GM18505 (cell line): ENCODE measurements at regions not wholly inside any gene's neighbourhood (a gene's known extent, or its start where the extent isn't known, plus 50 kb on each side); places are given as distances from the start of the nearest gene placed in this dataset.

Experiments
- ATAC-seq: cut with Tn5 transposase; IDR thresholded peaks from one replicate; pipeline ENCODE4 v1.9.1; 2021; ENCODE audit not compliant: unreplicated experiment
- POLR2A ChIP-seq: IDR thresholded peaks from 4 replicates; pipeline ENCODE4 v1.6.1; 2011; ENCODE audit warnings: borderline replicate concordance; ENCODE audit not compliant: insufficient read depth, insufficient read length; ENCODE audit errors: extremely low read depth

DNA sequence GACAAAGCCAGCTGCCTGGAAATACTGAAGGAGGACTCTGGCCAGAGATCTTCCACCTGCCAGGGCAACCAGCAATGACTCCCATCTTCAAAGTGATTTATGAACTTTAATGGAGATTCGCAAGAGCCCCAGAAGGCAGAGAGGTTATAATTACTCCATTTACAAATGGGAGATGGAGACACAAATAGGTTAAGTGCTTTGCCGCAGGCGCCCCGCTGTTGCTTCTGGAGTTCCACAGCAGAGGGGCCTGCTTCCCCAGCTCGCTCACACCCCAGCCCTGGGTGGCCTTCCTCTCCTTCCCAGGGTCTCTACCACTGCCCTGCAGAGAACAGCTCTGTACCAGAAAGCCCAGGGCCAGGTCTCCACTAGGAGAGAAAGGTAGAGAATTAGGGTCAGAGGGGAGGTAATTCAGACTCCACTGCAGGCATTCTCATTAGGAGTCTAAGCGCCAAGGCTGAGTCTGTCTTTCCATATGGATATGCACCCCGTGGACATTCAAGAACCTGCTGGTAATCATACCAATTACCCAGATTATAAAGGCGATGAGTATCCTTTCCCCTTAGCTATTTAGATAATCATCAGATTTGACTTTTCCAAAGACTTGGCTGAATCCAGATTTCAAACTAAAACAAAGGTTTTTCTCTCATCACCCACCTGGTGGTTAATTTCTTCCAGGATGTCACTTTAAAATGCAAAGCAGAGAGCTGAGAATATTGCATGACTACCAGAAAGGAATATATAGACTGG lies 157.6 kb upstream of the TUT7 start:
- TF ChIP-seq POLR2A: no peak
- no peak for ATAC-seq

DNA sequence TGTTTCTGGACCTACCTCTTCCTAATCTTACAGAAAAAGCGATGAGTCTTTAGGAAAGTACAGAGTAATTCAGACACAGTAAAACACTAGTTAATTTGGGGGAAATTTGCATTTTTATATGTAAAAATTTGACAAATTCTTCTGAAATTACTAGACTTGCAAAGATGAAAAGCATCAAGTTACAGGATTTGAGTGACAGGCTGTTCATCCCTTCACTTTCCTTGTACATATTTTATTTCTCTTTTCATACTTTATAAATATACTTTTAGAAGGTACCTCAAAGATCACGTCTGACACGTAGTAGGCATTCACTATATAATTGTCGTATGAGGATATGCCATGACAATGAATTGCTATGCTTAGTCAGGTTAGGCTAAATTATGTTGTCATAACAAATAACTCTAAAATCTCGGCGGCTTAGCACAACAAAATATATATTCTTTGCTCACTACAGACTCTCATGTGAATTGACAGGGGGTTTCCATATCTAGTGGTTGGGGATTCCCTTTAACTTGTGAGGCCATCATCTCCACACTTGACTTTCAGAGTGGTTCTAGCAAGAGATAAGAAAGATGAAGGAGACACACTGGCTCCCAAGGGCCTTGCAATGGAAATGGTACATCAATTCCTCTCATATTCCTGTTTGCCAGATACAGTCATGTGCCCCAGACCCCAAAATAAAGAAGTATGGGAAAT lies 154.1 kb upstream of the TUT7 start:
- ATAC-seq: no peak
- no peak for TF ChIP-seq POLR2A

GRCh38 chr9:86507212-86507630 lies 153.0 kb upstream of the TUT7 start:
- TF ChIP-seq POLR2A: no peak
- no peak for ATAC-seq

GRCh38 chr9:86503942-86504341 lies 149.7 kb upstream of the TUT7 start:
- no peak for TF ChIP-seq POLR2A
- no peak for ATAC-seq

DNA sequence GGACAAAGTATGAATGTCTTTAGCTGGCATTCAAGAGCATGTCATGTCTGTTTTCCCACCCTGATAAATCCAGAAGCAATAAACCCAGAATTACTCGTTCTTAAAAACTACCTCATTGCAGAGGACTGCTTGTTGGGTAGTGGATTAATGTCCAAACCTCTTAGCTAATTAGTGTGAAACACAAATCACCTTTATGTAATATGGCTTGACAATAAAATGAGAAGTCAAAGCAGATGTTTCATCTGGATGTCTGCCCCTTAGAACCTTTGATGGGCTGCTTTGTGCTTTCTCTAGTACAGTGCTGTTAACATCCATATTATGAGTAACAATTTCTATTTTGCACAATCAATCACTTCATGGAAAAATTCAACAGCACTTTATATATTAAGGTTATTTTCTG lies 149.1 kb upstream of the TUT7 start:
- no peak for ATAC-seq
- no peak for TF ChIP-seq POLR2A

DNA sequence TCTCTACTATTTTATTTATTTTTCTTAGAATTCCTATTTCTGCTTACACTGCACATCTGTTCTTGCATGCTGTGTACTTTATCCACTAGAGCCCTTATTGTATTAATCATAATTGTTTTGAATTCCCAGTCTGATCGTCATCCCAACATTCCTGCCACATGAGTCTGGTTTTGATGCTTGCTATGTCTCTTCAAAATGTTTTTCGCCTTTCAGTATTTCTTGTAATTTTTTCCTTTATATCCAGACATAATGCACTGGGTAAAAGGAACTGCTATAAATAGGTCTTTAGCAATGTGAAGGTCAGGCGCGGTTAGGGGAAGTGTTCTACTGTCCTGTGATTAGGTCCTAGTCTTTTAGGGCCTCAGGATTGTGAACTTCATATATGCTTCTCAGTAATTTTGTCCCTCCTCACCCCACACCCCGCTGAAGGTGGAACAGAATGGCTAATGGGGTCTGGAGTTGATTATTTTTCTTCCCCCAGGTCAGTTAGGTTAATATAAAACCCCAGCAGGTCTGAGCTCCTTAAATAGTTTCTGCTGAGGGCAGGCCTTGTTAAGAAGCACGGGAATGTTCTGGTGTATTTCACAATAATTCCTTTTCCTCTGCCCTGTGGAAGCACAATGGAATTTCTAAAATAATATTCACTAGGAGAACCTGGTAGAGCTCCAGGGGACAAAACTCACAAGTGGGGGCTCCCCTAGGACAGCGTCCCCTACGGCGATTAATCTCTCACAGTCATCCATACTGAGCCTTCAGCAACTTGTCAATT lies 146.6 kb upstream of the TUT7 start:
- no peak for ATAC-seq
- no peak for TF ChIP-seq POLR2A

DNA sequence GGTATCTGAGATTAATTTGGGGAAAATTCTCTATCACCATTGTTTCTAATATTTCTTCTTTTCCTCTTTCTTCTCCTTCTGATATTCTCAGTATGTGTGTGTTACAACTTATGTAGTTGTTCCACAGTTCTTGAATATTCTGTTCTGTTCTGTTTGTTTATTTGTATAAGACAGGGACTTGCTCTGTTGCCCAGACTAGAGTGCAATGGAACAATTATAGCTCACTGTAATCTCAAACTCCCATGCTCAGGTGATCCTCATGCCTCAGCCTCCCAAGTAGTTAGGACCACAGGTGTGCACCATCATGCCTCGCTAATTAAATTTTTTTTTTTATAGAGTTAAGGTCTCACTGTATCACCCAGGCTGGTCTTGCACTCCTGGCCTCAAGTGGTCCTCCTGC lies 145.8 kb upstream of the TUT7 start:
- no peak for ATAC-seq
- no peak for TF ChIP-seq POLR2A

- ATAC-seq: no peak
- no peak for TF ChIP-seq POLR2A
These were observed 140.5 kb upstream of the TUT7 start for GRCh38 chr9:86494644-86495111.

- TF ChIP-seq POLR2A: no peak
- no peak for ATAC-seq
These were observed 137.5 kb upstream of the TUT7 start for GRCh38 chr9:86491468-86492266.

- no peak for ATAC-seq
- TF ChIP-seq POLR2A: no peak
These were observed 134.6 kb upstream of the TUT7 start for GRCh38 chr9:86488794-86489193.

DNA sequence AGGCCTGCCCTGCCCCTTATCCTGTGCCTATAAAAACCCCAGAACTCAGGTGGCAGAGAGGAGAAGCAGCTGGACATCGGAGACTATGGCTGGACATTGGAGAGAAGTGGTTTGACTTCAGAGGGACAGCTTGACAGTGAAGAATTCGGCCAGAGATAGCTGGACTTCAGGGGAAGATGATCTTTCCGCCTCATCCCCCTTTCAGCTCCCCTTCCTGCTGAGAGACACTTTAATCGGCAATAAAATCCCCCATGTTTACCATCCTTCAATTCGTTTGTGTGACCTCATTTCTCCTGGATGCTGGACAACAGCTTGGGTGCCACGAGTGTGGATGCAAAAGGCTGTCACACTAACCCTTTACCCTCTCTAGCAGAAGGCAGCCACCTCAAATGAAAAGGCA lies 134.1 kb upstream of the TUT7 start:
- ATAC-seq: no peak
- no peak for TF ChIP-seq POLR2A

GRCh38 chr9:86487838-86488233 lies 133.6 kb upstream of the TUT7 start:
- no peak for TF ChIP-seq POLR2A
- ATAC-seq: no peak
